Renal pelvis (tissue), 1 donor: ENCODE measurements at regions not wholly inside any gene's neighbourhood (a gene's known extent, or its start where the extent isn't known, plus 50 kb on each side); places are given as distances from the start of the nearest gene placed in this dataset.

ENCODE experiments used
- DNase-seq: peaks from one replicate; pipeline ENCODE4 v3.0.0-alpha.2; 2013

- DNase-seq = no peak
Observed at GRCh38 chr6:1257778-1258177, 54.1 kb upstream of the FOXQ1 start.

DNA sequence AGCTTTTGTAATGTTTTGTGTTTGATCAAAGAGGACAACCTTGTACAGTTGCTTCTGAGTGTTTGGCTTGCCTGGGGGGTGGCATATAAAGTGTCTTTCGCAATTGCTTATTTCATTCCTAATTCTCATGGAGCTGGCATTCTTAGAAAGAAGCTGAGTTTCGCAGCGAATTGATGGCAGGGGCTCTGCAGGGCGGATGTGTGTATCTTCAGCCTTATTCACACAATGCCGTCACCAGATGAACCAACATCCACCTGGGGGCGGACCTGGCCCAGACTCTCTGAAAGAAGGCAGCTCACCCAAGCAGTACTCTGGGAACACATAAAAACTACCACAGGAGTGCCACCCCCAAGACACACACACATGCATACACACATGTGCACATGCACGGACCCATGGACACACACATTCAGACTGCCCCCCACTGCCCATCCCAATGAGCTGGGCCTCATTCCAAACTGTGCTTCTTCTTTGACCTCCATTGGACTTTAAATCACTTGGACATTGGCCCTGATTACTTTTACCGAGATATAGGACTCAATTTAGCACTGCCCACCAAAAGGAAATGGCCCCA is 55.4 kb upstream of the FOXQ1 start:
- DNase-seq = no peak

DNA sequence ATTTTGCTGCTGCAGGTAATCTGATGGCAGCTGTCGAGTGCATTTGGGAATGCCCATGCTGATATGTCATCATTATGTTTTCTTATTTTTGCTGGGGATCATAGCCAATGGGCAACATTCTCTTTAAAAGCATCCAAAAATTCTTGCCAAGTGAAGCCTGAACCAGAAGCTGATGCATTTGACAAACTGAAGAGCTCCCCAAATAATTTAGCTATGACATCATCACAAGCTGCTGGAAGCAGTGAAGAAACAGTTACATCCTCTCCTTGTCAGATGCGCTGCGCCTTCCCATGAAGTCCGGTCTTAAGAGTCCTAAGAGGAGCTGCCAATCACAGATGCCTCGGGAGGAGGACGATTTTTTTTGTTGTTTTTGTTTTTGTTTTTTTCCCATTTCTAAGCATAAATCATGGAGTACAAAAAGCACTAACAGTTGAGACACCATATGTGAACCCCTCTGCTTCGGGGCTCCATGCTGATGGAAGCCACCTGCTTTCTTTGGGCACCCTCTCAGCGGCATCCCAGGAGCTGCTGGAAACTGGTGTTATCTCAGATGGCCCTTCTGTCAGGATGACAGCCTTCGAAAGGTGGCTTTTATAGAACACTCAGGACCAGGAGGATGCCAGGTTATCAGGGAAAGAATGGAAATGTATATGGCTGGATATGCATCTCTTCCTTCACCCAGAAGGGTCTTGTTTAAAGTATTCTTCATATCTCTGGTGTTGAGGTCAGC is 56.1 kb upstream of the FOXQ1 start:
- DNase-seq = no peak

DNA sequence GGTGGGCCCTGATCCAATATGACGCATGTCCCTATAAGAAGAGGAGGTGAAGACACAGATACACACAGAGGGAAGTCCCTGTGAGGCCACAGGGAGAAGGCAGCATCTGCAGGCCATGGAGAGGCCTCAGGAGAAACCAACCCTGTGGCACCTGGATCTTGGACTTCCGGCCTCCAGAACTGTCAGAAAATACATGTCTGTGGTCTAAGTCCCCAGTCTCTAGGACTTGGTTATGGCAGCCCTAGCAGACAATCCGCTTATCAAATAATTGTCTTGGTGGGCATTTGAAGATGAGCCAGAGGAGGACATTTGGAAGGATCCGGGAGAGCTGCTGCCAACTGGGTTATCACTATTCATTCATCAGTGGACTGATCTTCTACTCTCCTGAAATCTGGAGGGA is 57.6 kb upstream of the FOXQ1 start:
- DNase-seq = no peak

- no peak for DNase-seq
Observed at GRCh38 chr6:1253816-1254215, 58.1 kb upstream of the FOXQ1 start.

DNA sequence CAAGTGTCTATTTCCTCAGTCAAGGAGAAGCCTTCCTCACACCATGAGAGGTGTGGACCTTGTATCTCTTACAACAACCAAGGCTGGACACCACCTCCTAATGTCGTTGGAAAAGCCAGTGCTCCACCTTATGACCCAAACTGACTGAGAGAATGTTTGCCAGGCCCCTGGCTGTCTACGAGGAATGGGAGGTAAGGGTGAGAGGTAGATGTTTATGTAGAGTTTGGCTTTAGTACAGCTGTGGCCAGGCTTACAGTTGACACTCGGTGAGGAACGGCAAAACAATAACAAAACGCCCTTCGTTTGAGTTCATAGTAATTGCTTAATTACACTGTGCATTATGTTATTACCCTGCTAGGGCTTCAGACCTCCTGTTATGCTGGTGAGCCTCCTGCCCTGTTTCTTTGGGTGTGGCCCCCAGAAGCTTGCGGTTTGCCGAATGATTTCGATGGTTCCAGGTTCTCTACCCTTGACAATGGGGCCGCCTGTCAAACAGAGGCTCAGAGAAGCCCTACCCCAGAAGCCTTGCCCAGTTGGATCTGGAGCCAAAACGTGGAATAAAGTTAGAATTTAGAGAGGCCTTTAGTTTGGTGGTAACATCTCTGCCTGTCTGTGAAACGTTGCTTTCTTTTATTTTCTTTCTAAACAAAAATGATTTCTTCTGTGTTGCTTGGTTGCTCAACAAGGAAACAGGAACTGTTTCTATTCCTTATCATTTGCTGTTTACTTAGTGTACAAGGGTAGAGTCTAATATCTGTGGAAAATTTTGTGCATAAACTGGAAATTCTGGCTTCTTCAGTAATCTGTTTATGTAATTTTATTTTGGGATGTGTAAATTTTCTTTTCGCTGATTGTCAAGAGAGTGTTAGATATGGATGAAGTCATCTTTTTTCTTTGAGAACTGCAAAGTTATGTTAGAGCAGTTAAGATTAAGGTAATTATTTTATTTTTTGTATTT is 60.4 kb upstream of the FOXQ1 start:
- no peak for DNase-seq

- no peak for DNase-seq
Observed at GRCh38 chr6:1250489-1251197, 61.3 kb upstream of the FOXQ1 start.

GRCh38 chr6:1247894-1248293 is 64.0 kb upstream of the FOXQ1 start:
- no peak for DNase-seq

GRCh38 chr6:1247056-1247455 is 64.8 kb upstream of the FOXQ1 start:
- DNase-seq = no peak

- peak; percentile 33 for DNase-seq
Observed at GRCh38 chr6:1244941-1245340, 67.0 kb upstream of the FOXQ1 start.

DNA sequence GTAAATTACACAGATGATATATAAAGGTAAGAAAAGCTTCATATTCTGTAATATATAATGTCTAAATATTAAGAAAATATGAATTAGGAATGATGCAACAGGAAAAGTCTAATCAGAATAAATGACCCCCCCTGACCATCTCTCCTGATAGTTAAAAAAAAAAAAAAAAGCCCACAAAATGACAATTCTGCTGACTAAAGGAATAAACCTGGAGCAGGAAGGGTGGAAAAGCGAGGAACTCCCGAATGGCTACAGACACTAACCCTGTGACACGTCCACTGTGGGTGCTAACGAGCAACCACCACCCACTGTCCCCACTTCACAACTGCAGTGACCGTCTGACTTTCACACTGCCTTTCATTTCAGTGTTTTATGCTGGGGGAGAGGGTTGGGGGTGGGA is 67.6 kb upstream of the FOXQ1 start:
- DNase-seq = no peak

DNA sequence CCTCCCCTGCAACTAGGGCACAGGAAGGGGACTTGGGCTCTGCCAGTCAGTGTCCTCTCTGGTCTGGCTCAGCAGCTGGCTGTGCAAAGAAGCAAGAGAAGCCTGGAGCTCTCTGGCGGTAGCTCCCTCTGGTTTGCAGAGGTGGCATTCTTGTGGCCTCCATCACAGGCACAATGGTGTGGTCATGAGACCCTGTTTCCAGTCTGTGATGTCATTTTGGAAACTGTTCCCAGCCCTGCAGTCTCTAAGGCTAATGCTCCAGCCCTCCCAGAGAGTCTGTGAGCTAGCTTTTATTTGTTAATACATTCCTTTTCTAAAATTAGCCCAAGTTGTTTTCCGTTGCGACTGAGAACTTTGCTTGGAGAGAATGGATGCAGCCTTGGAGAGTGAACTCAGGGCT is 69.5 kb upstream of the FOXQ1 start:
- no peak for DNase-seq

GRCh38 chr6:1242021-1242420 is 69.9 kb upstream of the FOXQ1 start:
- DNase-seq = no peak

- DNase-seq = no peak
Observed at GRCh38 chr6:1240766-1241318, 71.1 kb upstream of the FOXQ1 start.

- DNase-seq = no peak
Observed at GRCh38 chr6:1239805-1240204, 72.1 kb upstream of the FOXQ1 start.

GRCh38 chr6:1238040-1238439 is 73.9 kb upstream of the FOXQ1 start:
- DNase-seq = no peak

DNA sequence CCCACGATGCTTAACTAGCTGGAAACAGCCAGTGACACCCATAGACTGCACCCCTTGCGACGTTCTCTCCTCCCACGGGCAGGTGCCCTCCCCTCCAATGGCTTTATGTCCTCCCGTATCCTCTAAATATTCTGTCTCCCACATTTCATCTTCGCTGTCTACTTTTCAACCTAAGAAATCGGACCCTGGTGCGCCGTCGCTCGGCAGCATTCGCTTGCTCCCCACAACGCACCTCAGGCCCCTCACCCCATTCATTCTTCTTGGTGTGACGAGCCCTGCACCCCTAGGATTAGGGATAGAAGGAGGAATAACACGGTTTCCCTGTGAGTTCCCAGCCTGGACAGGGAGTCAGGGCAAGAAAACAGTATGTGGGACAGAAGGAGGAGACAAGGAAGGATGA is 74.3 kb upstream of the FOXQ1 start:
- no peak for DNase-seq

DNA sequence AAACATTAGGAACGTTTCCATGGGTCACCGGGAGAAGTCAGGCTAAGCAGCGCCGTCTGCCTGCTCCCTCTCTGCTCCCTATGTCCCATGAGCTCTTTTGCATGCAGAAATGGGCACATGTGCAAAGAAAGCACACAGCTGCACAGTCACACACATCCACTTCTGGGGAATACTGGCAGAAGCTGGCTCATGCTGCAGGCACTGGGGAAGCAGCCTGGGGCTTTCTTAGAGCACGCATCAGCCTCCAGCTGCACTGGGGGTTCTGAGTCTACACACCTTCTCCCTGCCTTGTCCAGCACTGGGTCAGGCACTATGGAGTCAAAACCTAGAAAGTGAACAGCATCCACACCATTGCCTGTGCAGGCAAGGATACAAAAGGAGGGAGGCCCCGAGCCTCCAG is 76.1 kb upstream of the FOXQ1 start:
- no peak for DNase-seq

DNA sequence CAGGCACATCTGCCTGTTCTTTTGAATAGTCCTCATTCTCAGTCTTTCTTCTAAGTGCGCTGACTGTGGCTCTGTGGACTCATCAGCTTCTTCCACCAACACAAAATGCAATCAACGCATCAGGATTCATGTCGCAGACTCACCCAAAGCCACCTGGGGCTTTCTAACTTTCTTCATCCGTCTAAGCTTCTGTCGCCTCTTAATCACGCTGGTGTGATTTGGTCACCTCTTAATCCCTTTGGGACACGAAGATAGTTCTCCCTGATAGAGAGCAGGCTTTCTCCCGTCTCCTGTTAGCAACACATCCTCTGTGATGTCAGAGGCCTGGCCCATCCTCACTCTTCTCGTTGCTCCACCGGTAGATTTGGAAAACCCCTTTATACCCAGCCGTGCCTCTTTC is 78.0 kb upstream of the FOXQ1 start:
- DNase-seq = no peak

GRCh38 chr6:1232578-1232977 is 79.3 kb upstream of the FOXQ1 start:
- no peak for DNase-seq

DNA sequence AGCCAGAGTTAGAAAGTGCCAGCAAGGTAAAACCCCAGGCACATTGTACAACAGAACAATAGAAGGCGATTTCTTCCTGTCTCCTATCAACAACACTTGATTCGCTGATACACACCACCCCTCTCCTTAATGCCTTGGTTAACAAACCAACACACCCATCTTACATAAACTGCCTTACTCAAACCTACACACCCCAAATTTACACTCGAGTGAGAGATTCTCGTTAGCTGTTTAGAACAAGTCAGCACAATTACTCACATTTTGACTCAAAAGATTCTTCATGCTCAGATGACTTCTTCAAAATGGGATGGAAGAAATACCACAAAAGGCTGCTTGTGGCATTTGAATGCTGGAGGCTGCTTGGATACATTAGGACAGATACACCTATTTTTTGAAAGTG is 80.0 kb upstream of the FOXQ1 start:
- no peak for DNase-seq
